HG02885 (cell line): ENCODE measurements at regions not wholly inside any gene's neighbourhood (a gene's known extent, or its start where the extent isn't known, plus 50 kb on each side); places are given as distances from the start of the nearest gene placed in this dataset.
"Not testable (repeated sequence)": the region's sequence is repeated elsewhere in the genome, so short reads cannot be mapped to it uniquely, and the experiment has no call there.

Experiments used
- ATAC-seq: cut with Tn5 transposase; IDR thresholded peaks from one replicate; pipeline ENCODE4 v1.9.1; 2021; ENCODE audit warnings: mild to moderate bottlenecking; ENCODE audit not compliant: unreplicated experiment, poor library complexity

- ATAC-seq, result no peak
Measured at GRCh38 chr5:12237837-12238575, 333.8 kb upstream of the CTNND2 start.

DNA sequence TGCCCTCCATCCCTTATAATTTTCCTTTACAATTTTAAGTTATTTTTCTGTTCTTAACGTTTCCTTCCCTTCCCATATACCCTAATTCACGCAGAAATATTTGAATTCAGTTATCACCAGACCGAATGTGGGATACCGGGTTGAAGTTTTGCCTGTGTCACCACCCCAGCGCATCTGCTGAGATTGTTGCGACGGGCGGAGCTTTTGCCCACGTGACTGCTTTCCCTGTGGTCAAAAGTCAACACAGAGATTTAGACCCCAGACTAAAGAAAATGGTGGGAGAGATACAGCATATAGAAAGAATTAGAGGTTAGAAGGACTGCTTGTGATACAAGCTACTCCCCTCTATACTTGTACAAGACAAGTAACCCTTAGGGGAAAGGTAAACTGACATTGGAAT is 326.4 kb upstream of the CTNND2 start:
- ATAC-seq, result no peak

DNA sequence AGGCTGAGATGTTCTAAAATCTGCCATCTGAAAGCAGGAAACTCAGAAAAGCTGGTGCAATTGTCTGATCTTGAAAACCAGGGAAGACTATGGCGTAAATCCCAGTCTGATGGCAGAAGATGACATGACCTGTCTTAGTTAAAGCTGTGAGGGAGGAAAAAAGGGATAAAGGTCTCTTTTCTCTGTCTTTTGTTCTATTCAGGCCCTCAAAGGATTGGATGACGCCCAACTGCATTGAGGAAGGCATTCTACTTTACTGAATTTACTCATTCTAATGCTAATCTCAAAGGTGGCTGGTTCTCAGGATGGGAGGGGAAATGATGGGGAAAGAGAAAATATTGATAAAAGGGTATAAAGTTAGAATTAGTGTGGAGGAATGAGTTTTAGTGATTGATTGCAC is 312.8 kb upstream of the CTNND2 start:
- no peak for ATAC-seq

DNA sequence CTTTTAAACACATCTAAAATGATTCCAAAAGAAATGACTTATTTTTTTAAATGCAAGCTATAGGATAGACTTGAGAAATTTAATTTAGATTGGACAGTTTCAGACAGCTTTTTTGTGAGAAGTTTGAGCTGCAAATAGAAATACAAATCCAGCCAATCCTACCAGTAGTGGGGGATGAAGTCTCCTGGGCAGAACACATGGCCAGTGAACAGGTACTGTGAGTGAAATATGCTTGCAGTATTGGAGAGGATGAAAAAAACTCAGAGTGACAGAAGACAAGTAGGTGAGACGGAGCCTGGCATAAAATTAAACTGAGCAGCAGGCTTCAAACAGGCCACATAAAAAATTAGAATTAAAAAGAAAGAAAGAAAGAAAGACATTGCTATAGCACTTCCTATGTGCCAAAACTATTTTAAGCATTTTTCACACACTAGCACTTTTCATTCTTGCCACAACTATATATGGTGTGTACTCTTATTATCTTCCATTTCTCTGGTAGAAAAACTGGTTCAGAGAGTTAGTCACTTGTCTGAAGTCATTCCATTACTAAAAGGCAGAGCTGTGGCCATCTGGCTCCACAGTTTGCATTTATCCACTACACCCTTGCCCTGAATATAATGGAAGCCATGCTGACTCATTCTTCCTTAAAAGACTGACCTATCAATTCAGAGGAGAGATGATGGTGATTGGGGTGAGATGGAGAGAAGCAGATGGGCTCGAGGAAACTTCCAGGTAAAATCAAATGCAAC is 310.2 kb upstream of the CTNND2 start:
- no peak for ATAC-seq

GRCh38 chr5:12208366-12209100 is 304.3 kb upstream of the CTNND2 start:
- no peak for ATAC-seq

DNA sequence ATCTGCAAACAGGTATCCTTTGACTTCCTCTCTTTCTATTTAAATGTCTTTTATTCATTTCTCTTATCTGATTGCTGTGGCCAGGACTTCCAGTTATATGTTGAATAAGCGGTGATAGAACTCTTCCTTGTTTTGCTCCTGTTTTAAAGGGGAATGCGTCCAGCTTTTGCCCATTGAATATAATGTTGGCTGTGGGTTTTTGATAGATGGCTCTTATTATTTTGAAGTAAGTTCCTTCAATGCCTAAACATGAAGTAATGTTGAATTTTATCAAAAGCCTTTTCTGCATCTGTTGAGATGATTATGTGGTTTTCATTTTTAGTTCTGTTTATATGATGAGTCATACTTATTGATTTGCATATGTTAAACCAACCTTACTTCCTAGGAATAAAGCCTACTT is 300.5 kb upstream of the CTNND2 start:
- ATAC-seq, result no peak

- no peak for ATAC-seq
Measured at GRCh38 chr5:12193536-12193935, 289.3 kb upstream of the CTNND2 start.

DNA sequence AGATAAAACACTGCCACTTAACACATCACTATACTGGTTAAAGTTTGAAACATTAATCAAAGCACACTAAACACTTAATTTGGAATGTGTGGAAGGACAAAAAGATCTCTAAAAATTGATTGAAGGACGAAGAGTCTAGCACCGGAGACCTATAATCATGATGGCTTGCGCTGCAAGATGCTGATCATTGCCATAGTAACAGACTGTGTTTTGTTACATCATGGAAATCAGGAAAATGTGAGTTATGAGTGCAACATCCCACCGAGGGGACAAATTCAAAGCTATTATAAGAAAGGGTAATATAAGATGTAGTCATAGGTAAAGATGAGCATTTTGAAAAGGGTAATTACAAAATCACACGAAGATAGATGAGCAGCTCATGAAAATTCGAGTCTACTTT is 278.8 kb upstream of the CTNND2 start:
- no peak for ATAC-seq

- no peak for ATAC-seq
Measured at GRCh38 chr5:12177851-12178250, 273.6 kb upstream of the CTNND2 start.

- no peak for ATAC-seq
Measured at GRCh38 chr5:12177225-12177624, 273.0 kb upstream of the CTNND2 start.

DNA sequence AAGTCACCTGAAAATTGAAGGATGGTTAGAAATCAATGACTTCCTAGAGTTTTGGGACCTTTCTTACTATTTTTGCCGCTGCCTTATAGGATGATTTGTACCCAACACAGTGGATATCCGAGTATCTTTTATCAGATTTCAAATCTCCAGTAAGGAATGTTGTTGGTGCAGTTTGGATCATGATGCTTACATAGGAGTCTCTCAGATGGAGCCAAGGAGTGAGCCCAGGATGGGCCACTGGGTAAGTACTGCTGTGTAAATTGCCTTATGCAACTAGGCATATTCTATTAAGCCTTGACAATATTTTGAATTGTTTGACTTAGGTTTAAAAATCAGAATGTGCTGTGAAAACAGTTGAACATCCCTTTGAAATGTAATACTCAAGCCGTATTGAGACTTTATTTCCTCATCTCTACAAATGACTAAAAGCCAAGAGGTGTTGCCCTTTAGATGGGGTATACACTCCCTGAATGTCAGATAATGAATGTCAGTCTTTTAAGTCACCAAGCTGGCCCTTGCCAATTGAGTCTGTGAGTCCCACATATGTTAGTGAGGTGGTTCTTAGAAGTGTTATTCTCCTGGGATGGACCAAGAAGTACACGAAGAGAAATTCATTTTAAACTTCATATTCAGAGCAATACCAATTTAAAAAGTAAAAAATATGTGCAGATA is 271.8 kb upstream of the CTNND2 start:
- ATAC-seq, result no peak

GRCh38 chr5:12174734-12175133 is 270.5 kb upstream of the CTNND2 start:
- ATAC-seq, result no peak

- no peak for ATAC-seq
Measured at GRCh38 chr5:12169536-12169935, 265.3 kb upstream of the CTNND2 start.

DNA sequence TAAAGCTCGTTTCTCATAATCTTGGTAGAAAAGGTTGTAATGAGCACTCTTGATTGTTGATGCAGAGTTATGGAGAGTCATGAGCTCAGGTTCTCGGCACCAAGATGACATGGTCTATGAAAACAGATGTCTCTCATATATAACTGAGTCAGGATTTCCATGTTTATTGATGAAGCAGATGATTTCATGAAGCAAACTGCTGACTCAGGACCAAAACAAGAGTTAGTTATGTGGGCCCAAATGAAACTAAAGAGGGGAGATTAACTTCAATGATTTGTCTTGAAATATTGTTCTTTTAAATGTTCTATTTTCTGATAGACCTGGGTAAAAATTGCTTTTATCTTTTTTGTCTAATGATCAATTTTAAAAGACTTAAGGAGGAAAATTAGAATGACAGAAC is 258.6 kb upstream of the CTNND2 start:
- ATAC-seq, result no peak

GRCh38 chr5:12147513-12147912 is 243.3 kb upstream of the CTNND2 start:
- no peak for ATAC-seq

- ATAC-seq, result no peak
Measured at GRCh38 chr5:12141496-12141895, 237.2 kb upstream of the CTNND2 start.

DNA sequence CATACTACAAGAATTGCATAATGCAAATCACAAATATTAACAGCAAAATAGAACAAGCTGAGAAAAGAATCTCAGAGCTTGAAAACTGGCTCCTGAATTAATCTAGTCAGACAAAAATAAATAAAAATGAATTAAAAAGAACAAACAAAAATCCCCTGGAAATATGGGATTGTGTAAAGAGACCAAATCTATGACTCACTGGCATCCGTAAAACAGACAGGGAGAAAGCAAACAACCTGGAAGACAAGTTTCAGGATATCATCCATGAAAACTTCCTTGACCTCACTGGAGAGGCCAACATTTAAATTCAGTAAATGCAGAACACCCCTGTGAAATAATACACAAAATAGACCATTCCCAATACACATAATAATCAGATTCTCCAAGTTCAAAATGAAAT is 229.3 kb upstream of the CTNND2 start:
- no peak for ATAC-seq

GRCh38 chr5:12131020-12131419 is 226.8 kb upstream of the CTNND2 start:
- not testable (repeated sequence) for ATAC-seq

DNA sequence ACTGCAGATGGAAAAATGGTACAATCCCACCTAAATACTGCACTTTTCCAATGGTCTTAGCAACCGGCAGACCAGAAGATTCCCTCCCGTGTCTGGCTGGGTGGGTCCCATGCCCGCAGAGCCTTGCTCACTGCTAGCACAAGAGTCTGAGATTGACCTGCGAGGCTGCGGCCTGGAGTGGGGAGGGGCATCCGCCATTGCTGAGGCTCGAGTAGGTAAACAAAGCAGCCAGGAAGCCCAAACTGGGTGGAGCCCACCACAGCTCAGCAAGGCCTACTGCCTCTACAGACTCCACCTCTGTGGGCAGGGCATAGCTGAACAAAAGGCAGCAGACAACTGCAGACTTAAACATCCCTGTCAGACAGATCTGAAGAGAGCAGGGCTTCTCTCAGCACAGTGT is 221.6 kb upstream of the CTNND2 start:
- no peak for ATAC-seq

- no peak for ATAC-seq
Measured at GRCh38 chr5:12119657-12120056, 215.4 kb upstream of the CTNND2 start.

GRCh38 chr5:12114075-12114474 is 209.8 kb upstream of the CTNND2 start:
- no peak for ATAC-seq
